ENCODE measurements at regions not wholly inside any gene's neighbourhood (a gene's known extent, or its start where the extent isn't known, plus 50 kb on each side); places are given as distances from the start of the nearest gene placed in this dataset.

DNA sequence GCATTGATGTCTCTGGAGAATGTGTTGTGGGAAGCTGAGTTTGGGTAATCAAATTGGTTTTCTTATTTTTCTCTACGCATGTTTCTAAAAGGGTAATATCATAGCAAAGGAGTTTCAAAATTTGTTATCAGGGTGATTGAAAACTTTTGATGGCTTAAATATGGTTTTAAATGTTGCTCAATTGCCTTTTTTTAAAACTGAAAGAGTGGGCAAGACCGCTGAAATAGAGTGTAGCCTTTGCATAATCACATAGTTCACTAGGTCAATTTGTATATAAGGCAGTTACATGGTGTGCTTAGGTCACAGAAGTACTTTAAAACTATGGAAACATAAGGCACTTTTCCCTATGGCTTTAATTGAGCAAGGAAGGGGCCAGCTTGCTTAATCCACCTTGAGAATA is 167.4 kb downstream of the SNAPC1 start:
- no peak overlapping the region for H3K4me3 ChIP-seq
- 36 to 39% methylated on average over 2 of the region's 2 CpGs for WGBS, 2 donors

DNA sequence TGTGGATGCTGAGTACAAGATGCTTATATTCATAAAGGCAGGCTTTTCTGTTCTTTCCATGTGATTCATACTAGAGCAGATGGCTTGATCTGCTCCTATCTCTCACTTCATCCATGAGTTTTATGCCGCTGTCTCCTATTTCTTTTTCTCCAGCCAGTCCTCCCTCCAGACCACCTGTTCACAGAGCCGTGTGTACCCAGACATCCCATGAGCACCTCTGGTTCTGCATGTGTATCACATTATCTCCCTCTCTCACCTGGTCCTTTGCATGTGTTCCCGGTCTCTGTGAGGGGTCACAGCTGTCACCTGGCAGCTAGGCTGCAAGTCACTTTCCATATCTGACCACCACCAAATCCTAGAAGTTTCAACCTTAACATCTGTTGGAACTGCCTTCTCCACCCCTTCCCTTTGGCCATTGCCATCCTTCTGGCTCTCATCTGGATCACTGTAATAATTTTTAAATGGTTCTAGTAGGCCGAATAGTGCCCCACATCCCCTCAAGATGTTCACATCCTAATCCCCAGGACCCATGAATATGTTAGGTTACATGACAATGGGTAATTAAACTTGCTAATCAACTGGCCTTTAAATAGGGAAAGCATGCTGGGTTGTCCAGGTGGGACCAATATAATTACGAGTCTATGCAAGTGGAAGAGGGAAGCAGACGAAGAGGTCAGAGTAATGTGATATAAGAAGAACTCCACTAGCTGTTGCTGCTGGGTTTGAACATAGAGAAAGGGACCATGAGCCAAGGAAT is 168.1 kb downstream of the SNAPC1 start:
- intact Hi-C loops (cut with DNase I), result no loop called here
- peaks cover 0 to 36% (median 0%) of the 10 kb centered on the region in 7 donors for H3K27me3 ChIP-seq
- WGBS, 2 donors, result 74 to 80% methylated on average over 6 of the region's 6 CpGs
- H3K9me3 ChIP-seq, result no peaks in the 10 kb centered on the region
- DNase-seq, result no peak
- ATAC-seq, result no peak
- no peak overlapping the region for H3K4me3 ChIP-seq
- no peaks in the 10 kb centered on the region for H3K4me1 ChIP-seq
- H3K27ac ChIP-seq, result no peak overlapping the region
- TF ChIP-seq, protein P1, sequence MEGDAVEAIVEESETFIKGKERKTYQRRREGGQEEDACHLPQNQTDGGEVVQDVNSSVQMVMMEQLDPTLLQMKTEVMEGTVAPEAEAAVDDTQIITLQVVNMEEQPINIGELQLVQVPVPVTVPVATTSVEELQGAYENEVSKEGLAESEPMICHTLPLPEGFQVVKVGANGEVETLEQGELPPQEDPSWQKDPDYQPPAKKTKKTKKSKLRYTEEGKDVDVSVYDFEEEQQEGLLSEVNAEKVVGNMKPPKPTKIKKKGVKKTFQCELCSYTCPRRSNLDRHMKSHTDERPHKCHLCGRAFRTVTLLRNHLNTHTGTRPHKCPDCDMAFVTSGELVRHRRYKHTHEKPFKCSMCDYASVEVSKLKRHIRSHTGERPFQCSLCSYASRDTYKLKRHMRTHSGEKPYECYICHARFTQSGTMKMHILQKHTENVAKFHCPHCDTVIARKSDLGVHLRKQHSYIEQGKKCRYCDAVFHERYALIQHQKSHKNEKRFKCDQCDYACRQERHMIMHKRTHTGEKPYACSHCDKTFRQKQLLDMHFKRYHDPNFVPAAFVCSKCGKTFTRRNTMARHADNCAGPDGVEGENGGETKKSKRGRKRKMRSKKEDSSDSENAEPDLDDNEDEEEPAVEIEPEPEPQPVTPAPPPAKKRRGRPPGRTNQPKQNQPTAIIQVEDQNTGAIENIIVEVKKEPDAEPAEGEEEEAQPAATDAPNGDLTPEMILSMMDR (IDR thresholded peaks at IDR 0.05), result no peak
- H3K36me3 ChIP-seq, result no peaks in the 10 kb centered on the region

More for the DNA sequence above, 167.4 kb downstream of the SNAPC1 start:
- no peaks in the 10 kb centered on the region for H3K9me3 ChIP-seq
- no peak for ATAC-seq
- H3K4me1 ChIP-seq, result no peaks in the 10 kb centered on the region
- no peak for DNase-seq
- intact Hi-C loops (cut with DNase I), result no loop called here
- H3K27me3 ChIP-seq, result peaks cover 0 to 39% (median 6%) of the 10 kb centered on the region in 7 donors
- H3K27ac ChIP-seq, result no peak overlapping the region
- H3K36me3 ChIP-seq, result no peaks in the 10 kb centered on the region
- TF ChIP-seq, protein P1 (IDR thresholded peaks at IDR 0.05), result no peak

DNA sequence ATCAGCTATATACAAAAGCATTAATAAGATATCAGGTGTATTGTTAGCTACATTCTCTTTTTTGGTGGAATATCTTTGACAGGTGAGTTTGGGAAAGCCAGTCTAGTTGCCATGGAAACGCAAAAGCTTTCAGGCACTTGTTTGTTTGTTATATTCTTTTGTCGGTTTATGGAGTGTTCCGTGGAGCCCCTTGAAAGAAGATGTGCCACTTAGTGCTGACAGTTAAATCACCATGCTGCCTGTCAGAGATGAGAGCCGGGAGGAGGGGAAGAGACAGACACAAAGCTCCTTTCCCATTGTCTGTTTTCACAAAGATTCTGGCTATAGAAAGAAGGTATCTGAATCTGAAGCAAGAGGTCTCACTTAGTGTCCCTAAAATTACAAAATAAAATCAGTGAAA is 170.8 kb downstream of the SNAPC1 start:
- Histone ChIP-seq H3K27ac (no peak overlapping the region), H3K27me3 (peaks cover 0 to 32% (median 0%) of the 10 kb centered on the region in 7 donors), H3K9me3 (no peaks in the 10 kb centered on the region), H3K4me1 (no peaks in the 10 kb centered on the region), H3K4me3 (no peak overlapping the region), H3K36me3 (no peaks in the 10 kb centered on the region)
- intact Hi-C loops (cut with DNase I), result no loop called here
- ATAC-seq, result no peak
- WGBS, 2 donors, result 66 to 72% methylated on average over 4 of the region's 4 CpGs
- no peak for DNase-seq
- TF ChIP-seq, protein P1 (IDR thresholded peaks at IDR 0.05), result no peak

DNA sequence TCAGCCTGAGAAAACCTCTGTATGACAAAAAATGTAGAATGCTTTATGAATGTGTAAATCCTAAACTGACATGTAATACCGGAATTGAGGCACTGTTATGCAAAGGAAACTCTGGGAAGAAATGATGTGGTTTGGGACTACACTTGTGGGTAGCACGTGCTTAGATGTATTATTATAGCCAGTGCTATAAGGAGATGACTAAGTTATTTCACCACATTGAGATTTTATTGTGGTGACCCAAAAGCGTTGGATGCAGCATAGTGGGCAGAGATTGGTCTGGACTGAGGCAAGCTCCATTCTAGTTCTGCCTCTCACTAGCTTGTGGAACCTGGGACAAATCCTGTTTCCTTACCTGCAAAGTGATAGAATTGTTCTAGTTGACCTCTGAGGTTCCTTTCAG is 172.2 kb downstream of the SNAPC1 start:
- Histone ChIP-seq H3K27ac (no peak overlapping the region), H3K4me3 (no peak overlapping the region), H3K4me1 (no peaks in the 10 kb centered on the region), H3K27me3 (peaks cover 0 to 30% (median 7%) of the 10 kb centered on the region in 7 donors), H3K36me3 (no peaks in the 10 kb centered on the region), H3K9me3 (no peaks in the 10 kb centered on the region)
- DNase-seq (no peak), ATAC-seq (no peak)
- TF ChIP-seq, protein P1 (IDR thresholded peaks at IDR 0.05), result no peak
- 74 to 81% methylated on average over 3 of the region's 3 CpGs for WGBS, 2 donors
- intact Hi-C loops (cut with DNase I), result no loop called here

Data from heart right ventricle (tissue), 16 donors.